Ectodermal cell (in vitro differentiated cells): ENCODE measurements at regions not wholly inside any gene's neighbourhood (a gene's known extent, or its start where the extent isn't known, plus 50 kb on each side); places are given as distances from the start of the nearest gene placed in this dataset.

Source experiments
- H3K27ac ChIP-seq: 2 replicates; pipeline ENCODE4 v1.7.0; 2013; ENCODE audit warnings: mild to moderate bottlenecking, low read depth, low read length; ENCODE audit not compliant: insufficient read depth, poor library complexity, severe bottlenecking
- H3K27me3 ChIP-seq: 2 replicates; pipeline ENCODE4 v1.7.0; 2013; ENCODE audit warnings: mild to moderate bottlenecking, low read length; ENCODE audit not compliant: insufficient read depth, control insufficient read depth, poor library complexity, severe bottlenecking
- H3K36me3 ChIP-seq: one replicate; pipeline ENCODE4 v1.7.0; 2013; ENCODE audit warnings: low read length; ENCODE audit not compliant: control insufficient read depth, insufficient read depth
- H3K4me1 ChIP-seq: one replicate; pipeline ENCODE4 v1.7.0; 2013; ENCODE audit warnings: low read length; ENCODE audit not compliant: control insufficient read depth, insufficient read depth
- H3K4me3 ChIP-seq: 2 replicates; pipeline ENCODE4 v1.7.0; 2013; ENCODE audit warnings: low read depth, low read length, control low read depth; ENCODE audit not compliant: insufficient read depth
- H3K9me3 ChIP-seq: 2 replicates; pipeline ENCODE4 v1.7.0; 2013; ENCODE audit warnings: mild to moderate bottlenecking, low read length, moderate library complexity; ENCODE audit not compliant: control insufficient read depth

DNA sequence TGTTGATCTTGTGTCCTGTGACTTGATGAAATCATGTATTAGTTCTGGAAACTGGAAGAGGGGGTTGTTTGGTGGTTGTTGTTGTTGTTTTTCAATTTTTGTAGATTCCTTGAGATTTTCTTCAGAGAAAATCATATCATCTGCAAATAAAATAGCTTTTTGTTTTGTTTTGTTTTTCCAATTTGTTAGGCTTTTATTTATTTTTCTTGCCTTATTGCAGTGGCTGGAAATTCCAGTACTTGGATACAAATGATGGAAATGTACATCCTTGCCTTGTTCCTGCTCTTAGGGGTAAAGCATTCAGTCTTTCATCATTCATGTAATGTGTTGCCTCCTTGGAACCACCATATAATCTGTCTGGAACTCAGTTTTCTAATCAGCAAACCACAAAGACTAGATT is 50.3 kb upstream of the TRIB2 start:
- no peaks in the 10 kb centered on the region for H3K4me1 ChIP-seq
- H3K27ac ChIP-seq, result no peak overlapping the region
- H3K4me3 ChIP-seq, result no peak overlapping the region
- H3K9me3 ChIP-seq, result no peaks in the 10 kb centered on the region
- no peaks in the 10 kb centered on the region for H3K27me3 ChIP-seq
- H3K36me3 ChIP-seq, result no peaks in the 10 kb centered on the region
